ENCODE measurements at regions not wholly inside any gene's neighbourhood (a gene's known extent, or its start where the extent isn't known, plus 50 kb on each side); places are given as distances from the start of the nearest gene placed in this dataset.
"Not testable (repeated sequence)": the region's sequence is repeated elsewhere in the genome, so short reads cannot be mapped to it uniquely, and the experiment has no call there.

GRCh38 chr6:94902974-94903628 is 674.2 kb upstream of the MANEA start:
- DNase-seq (ENCODE audit: extremely low read depth, low read depth) = no peak
- no peak overlapping the region for H3K4me3 ChIP-seq (replicated peaks; ENCODE audit: low read depth, low read length)
- no peak for TF ChIP-seq CTCF (IDR thresholded peaks at IDR 0.05; ENCODE audit: low read depth, low read length, missing control alignments)

GRCh38 chr6:94899191-94899590 is 678.1 kb upstream of the MANEA start:
- DNase-seq (ENCODE audit: extremely low read depth, low read depth) = no peak
- H3K4me3 ChIP-seq (replicated peaks; ENCODE audit: low read depth, low read length) = no peak overlapping the region
- TF ChIP-seq CTCF (IDR thresholded peaks at IDR 0.05; ENCODE audit: low read depth, low read length, missing control alignments) = no peak

GRCh38 chr6:94894300-94894699 is 683.0 kb upstream of the MANEA start:
- no peak for TF ChIP-seq CTCF (IDR thresholded peaks at IDR 0.05; ENCODE audit: low read depth, low read length, missing control alignments)
- no peak for DNase-seq (ENCODE audit: extremely low read depth, low read depth)
- H3K4me3 ChIP-seq (replicated peaks; ENCODE audit: low read depth, low read length) = no peak overlapping the region

- H3K4me3 ChIP-seq (replicated peaks; ENCODE audit: low read depth, low read length) = no peak overlapping the region
- DNase-seq (ENCODE audit: extremely low read depth, low read depth) = no peak
- no peak for TF ChIP-seq CTCF (IDR thresholded peaks at IDR 0.05; ENCODE audit: low read depth, low read length, missing control alignments)
Measured at GRCh38 chr6:94893327-94893726, 684.0 kb upstream of the MANEA start.

GRCh38 chr6:94873819-94874218 is 703.5 kb upstream of the MANEA start:
- DNase-seq (ENCODE audit: extremely low read depth, low read depth); H3K4me3 ChIP-seq (replicated peaks; ENCODE audit: low read depth, low read length): not testable (repeated sequence)

GRCh38 chr6:94862112-94862511 is 715.2 kb upstream of the MANEA start:
- no peak for DNase-seq (ENCODE audit: extremely low read depth, low read depth)
- H3K4me3 ChIP-seq (replicated peaks; ENCODE audit: low read depth, low read length) = no peak overlapping the region

GRCh38 chr6:94859924-94860323 is 717.4 kb upstream of the MANEA start:
- no peak for TF ChIP-seq CTCF (IDR thresholded peaks at IDR 0.05; ENCODE audit: low read depth, low read length, missing control alignments)
- DNase-seq (ENCODE audit: extremely low read depth, low read depth) = no peak
- no peak overlapping the region for H3K4me3 ChIP-seq (replicated peaks; ENCODE audit: low read depth, low read length)

More at GRCh38 chr6:94862112-94862511, 715.2 kb upstream of the MANEA start:
- no peak for TF ChIP-seq CTCF (IDR thresholded peaks at IDR 0.05; ENCODE audit: low read depth, low read length, missing control alignments)

- not testable (repeated sequence) for H3K4me3 ChIP-seq (replicated peaks; ENCODE audit: low read depth, low read length); DNase-seq (ENCODE audit: extremely low read depth, low read depth)
Measured at GRCh38 chr6:94856999-94857398, 720.3 kb upstream of the MANEA start.

GRCh38 chr6:94851329-94851728 is 726.0 kb upstream of the MANEA start:
- not testable (repeated sequence) for DNase-seq (ENCODE audit: extremely low read depth, low read depth); H3K4me3 ChIP-seq (replicated peaks; ENCODE audit: low read depth, low read length)
